Uterus (tissue), 2 donors: ENCODE measurements at regions not wholly inside any gene's neighbourhood (a gene's known extent, or its start where the extent isn't known, plus 50 kb on each side); places are given as distances from the start of the nearest gene placed in this dataset.

Experiments
- POLR2A ChIP-seq, 2 donors: fragments of 450-650 bp; IDR thresholded peaks; one replicate each; pipeline ENCODE4 v1.6.1; 2016; ENCODE audit warnings: antibody characterized with exemption in 2 of 2, mild to moderate bottlenecking in 1 of 2, moderate library complexity in 1 of 2
- TF ChIP-seq, protein P1 (sequence below), 4 experiments: fragments of 200-600 bp in 2 of 4; fragments of 450-650 bp in 2 of 4; sonication (generic) in 2 of 4; IDR thresholded peaks; one replicate each; pipeline ENCODE4 v1.5.1; 2016 to 2019; ENCODE audit warnings: antibody characterized with exemption in 4 of 4, mild to moderate bottlenecking in 2 of 4, moderate library complexity in 1 of 4

DNA sequence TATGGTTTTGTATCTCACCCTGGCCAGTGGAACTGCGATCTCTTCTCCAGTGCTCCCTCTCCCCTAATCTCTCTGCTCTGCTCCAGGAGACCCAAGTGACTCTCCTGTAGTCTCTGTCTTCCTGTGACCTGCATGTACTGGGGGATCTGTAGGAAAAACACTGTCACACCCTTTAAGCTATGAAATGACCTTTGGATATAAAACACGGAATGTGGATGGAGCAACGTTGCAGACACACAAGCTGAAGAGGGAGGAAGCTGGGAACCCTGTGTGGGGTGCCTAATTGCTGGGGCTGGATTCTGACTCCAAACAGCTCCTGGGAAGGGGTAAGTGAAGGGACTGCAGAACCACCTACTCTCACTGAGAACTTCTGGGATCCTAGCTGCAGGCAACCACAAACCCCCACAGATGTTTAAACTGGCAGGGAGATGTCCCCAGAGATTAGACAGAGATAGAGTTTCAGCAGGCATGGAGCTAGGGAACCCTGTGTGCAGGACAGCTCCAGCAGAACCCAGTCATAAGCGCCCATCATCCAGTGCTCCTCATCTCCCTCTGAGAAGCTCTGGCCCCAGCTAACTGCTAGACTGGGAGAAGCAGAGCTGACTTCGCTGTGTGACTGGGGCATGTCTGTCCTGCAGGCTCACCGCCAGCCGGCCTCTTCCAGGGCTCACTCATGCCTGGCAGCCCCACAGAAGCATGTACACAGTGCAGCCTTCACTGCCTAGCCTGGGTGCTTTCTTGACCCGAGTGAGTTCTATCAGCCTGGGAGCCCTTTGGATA, 482.7 kb upstream of the SETBP1 start:
- TF ChIP-seq, protein P1, sequence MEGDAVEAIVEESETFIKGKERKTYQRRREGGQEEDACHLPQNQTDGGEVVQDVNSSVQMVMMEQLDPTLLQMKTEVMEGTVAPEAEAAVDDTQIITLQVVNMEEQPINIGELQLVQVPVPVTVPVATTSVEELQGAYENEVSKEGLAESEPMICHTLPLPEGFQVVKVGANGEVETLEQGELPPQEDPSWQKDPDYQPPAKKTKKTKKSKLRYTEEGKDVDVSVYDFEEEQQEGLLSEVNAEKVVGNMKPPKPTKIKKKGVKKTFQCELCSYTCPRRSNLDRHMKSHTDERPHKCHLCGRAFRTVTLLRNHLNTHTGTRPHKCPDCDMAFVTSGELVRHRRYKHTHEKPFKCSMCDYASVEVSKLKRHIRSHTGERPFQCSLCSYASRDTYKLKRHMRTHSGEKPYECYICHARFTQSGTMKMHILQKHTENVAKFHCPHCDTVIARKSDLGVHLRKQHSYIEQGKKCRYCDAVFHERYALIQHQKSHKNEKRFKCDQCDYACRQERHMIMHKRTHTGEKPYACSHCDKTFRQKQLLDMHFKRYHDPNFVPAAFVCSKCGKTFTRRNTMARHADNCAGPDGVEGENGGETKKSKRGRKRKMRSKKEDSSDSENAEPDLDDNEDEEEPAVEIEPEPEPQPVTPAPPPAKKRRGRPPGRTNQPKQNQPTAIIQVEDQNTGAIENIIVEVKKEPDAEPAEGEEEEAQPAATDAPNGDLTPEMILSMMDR (IDR thresholded peaks at IDR 0.05): no peak
- TF ChIP-seq POLR2A (IDR thresholded peaks at IDR 0.05): no peak
